WTC11 (cell line): ENCODE measurements at regions not wholly inside any gene's neighbourhood (a gene's known extent, or its start where the extent isn't known, plus 50 kb on each side); places are given as distances from the start of the nearest gene placed in this dataset.
"Not testable (repeated sequence)": the region's sequence is repeated elsewhere in the genome, so short reads cannot be mapped to it uniquely, and the experiment has no call there.

ENCODE experiments used
- CREB1 ChIP-seq: sonication (generic); formaldehyde crosslinking; IDR thresholded peaks from 2 replicates; pipeline ENCODE4 v1.8.0; 2023; ENCODE audit warnings: mild to moderate bottlenecking, missing genetic modification reagents
- FOXK1 ChIP-seq: sonication (generic); formaldehyde crosslinking; IDR thresholded peaks from 2 replicates; pipeline ENCODE4 v1.8.0; 2022; ENCODE audit warnings: mild to moderate bottlenecking, moderate library complexity, missing genetic modification reagents
- GABPB1 ChIP-seq: sonication (generic); formaldehyde crosslinking; IDR thresholded peaks from 2 replicates; pipeline ENCODE4 v1.8.1; 2023; ENCODE audit warnings: mild to moderate bottlenecking, missing genetic modification reagents
- SP1 ChIP-seq: sonication (generic); formaldehyde crosslinking; conservative IDR thresholded peaks from 2 replicates; pipeline ENCODE4 v1.8.1; 2022; ENCODE audit warnings: missing genetic modification reagents
- TCF7 ChIP-seq: sonication (generic); formaldehyde crosslinking; IDR thresholded peaks from 2 replicates; pipeline ENCODE4 v1.8.0; 2022; ENCODE audit warnings: mild to moderate bottlenecking, low read depth, missing genetic modification reagents, moderate library complexity
- TF ChIP-seq, protein P1 (sequence below): fragments of 250-450 bp; sonication (Bioruptor Pico); IDR thresholded peaks from 2 replicates; pipeline ENCODE4 v1.9.0; 2021; ENCODE audit warnings: mild to moderate bottlenecking, borderline replicate concordance
- TF ChIP-seq, protein P2 (sequence below): sonication (generic); formaldehyde crosslinking; IDR thresholded peaks from 2 replicates; pipeline ENCODE4 v1.8.1; 2023; ENCODE audit warnings: mild to moderate bottlenecking, missing genetic modification reagents, moderate library complexity
- TF ChIP-seq, protein P3 (sequence below): fragments of 200-600 bp; IDR thresholded peaks from 2 replicates; pipeline ENCODE4 v1.8.0; 2022; ENCODE audit warnings: antibody characterized with exemption
- TF ChIP-seq, protein P4 (sequence below): sonication (generic); formaldehyde crosslinking; IDR thresholded peaks from 2 replicates; pipeline ENCODE4 v1.8.0; 2022; ENCODE audit warnings: mild to moderate bottlenecking, missing genetic modification reagents

DNA sequence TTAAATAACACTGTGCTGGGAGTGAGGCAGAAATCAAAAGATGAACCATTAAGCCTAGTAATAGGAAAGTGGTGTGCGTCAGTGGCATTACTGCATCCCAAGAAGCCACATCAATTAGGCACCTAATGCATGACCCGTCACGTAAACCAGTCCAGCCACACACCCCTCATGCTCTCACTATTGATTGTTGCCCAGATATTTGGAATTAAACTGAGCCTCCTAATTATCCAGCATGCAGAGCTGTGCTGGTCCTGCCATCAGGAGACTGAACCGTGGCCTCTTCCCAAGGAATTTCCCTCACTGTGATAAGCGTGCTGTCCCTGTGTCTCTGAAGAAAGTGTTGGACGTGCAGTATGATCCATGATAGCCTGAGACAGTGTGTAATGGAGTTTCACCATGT is 270.6 kb upstream of the SLC14A2 start:
- TF ChIP-seq, protein P1, sequence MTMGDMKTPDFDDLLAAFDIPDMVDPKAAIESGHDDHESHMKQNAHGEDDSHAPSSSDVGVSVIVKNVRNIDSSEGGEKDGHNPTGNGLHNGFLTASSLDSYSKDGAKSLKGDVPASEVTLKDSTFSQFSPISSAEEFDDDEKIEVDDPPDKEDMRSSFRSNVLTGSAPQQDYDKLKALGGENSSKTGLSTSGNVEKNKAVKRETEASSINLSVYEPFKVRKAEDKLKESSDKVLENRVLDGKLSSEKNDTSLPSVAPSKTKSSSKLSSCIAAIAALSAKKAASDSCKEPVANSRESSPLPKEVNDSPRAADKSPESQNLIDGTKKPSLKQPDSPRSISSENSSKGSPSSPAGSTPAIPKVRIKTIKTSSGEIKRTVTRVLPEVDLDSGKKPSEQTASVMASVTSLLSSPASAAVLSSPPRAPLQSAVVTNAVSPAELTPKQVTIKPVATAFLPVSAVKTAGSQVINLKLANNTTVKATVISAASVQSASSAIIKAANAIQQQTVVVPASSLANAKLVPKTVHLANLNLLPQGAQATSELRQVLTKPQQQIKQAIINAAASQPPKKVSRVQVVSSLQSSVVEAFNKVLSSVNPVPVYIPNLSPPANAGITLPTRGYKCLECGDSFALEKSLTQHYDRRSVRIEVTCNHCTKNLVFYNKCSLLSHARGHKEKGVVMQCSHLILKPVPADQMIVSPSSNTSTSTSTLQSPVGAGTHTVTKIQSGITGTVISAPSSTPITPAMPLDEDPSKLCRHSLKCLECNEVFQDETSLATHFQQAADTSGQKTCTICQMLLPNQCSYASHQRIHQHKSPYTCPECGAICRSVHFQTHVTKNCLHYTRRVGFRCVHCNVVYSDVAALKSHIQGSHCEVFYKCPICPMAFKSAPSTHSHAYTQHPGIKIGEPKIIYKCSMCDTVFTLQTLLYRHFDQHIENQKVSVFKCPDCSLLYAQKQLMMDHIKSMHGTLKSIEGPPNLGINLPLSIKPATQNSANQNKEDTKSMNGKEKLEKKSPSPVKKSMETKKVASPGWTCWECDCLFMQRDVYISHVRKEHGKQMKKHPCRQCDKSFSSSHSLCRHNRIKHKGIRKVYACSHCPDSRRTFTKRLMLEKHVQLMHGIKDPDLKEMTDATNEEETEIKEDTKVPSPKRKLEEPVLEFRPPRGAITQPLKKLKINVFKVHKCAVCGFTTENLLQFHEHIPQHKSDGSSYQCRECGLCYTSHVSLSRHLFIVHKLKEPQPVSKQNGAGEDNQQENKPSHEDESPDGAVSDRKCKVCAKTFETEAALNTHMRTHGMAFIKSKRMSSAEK (CRISPR knock-in tag) = not testable (repeated sequence)
- TF ChIP-seq, protein P2, sequence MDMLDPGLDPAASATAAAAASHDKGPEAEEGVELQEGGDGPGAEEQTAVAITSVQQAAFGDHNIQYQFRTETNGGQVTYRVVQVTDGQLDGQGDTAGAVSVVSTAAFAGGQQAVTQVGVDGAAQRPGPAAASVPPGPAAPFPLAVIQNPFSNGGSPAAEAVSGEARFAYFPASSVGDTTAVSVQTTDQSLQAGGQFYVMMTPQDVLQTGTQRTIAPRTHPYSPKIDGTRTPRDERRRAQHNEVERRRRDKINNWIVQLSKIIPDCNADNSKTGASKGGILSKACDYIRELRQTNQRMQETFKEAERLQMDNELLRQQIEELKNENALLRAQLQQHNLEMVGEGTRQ = not testable (repeated sequence)
- TF ChIP-seq, protein P3, sequence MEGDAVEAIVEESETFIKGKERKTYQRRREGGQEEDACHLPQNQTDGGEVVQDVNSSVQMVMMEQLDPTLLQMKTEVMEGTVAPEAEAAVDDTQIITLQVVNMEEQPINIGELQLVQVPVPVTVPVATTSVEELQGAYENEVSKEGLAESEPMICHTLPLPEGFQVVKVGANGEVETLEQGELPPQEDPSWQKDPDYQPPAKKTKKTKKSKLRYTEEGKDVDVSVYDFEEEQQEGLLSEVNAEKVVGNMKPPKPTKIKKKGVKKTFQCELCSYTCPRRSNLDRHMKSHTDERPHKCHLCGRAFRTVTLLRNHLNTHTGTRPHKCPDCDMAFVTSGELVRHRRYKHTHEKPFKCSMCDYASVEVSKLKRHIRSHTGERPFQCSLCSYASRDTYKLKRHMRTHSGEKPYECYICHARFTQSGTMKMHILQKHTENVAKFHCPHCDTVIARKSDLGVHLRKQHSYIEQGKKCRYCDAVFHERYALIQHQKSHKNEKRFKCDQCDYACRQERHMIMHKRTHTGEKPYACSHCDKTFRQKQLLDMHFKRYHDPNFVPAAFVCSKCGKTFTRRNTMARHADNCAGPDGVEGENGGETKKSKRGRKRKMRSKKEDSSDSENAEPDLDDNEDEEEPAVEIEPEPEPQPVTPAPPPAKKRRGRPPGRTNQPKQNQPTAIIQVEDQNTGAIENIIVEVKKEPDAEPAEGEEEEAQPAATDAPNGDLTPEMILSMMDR = not testable (repeated sequence)
- TF ChIP-seq, protein P4, sequence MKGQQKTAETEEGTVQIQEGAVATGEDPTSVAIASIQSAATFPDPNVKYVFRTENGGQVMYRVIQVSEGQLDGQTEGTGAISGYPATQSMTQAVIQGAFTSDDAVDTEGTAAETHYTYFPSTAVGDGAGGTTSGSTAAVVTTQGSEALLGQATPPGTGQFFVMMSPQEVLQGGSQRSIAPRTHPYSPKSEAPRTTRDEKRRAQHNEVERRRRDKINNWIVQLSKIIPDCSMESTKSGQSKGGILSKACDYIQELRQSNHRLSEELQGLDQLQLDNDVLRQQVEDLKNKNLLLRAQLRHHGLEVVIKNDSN (CRISPR knock-in tag) = not testable (repeated sequence)
- TF ChIP-seq FOXK1 (CRISPR knock-in tag); GABPB1 (CRISPR knock-in tag); SP1 (CRISPR knock-in tag); CREB1 (CRISPR knock-in tag); TCF7: not testable (repeated sequence)
